ENCODE measurements at regions not wholly inside any gene's neighbourhood (a gene's known extent, or its start where the extent isn't known, plus 50 kb on each side); places are given as distances from the start of the nearest gene placed in this dataset.

- no peak for DNase-seq
Observed at GRCh38 chr10:108454224-108454623, 1289.7 kb upstream of the SORCS1 start.

GRCh38 chr10:108453166-108453565 is 1288.7 kb upstream of the SORCS1 start:
- DNase-seq = no peak

GRCh38 chr10:108452533-108452932 is 1288.0 kb upstream of the SORCS1 start:
- DNase-seq = no peak

GRCh38 chr10:108450280-108450679 is 1285.8 kb upstream of the SORCS1 start:
- DNase-seq = no peak

GRCh38 chr10:108445746-108446145 is 1281.2 kb upstream of the SORCS1 start:
- no peak for DNase-seq

GRCh38 chr10:108443636-108444035 is 1279.1 kb upstream of the SORCS1 start:
- DNase-seq = no peak

- no peak for DNase-seq
Observed at GRCh38 chr10:108439397-108439796, 1274.9 kb upstream of the SORCS1 start.

GRCh38 chr10:108436096-108436495 is 1271.6 kb upstream of the SORCS1 start:
- DNase-seq = no peak

GRCh38 chr10:108434559-108435252 is 1270.2 kb upstream of the SORCS1 start:
- no peak for DNase-seq

GRCh38 chr10:108427146-108427545 is 1262.6 kb upstream of the SORCS1 start:
- DNase-seq = no peak

- no peak for DNase-seq
Observed at GRCh38 chr10:108425283-108425964, 1260.9 kb upstream of the SORCS1 start.

GRCh38 chr10:108424656-108425055 is 1260.2 kb upstream of the SORCS1 start:
- DNase-seq = no peak

GRCh38 chr10:108422286-108422685 is 1257.8 kb upstream of the SORCS1 start:
- DNase-seq = no peak

- no peak for DNase-seq
Observed at GRCh38 chr10:108421266-108421665, 1256.8 kb upstream of the SORCS1 start.

- DNase-seq = no peak
Observed at GRCh38 chr10:108413954-108414353, 1249.4 kb upstream of the SORCS1 start.

GRCh38 chr10:108412323-108412722 is 1247.8 kb upstream of the SORCS1 start:
- no peak for DNase-seq

GRCh38 chr10:108411894-108412293 is 1247.4 kb upstream of the SORCS1 start:
- no peak for DNase-seq

GRCh38 chr10:108411206-108411605 is 1246.7 kb upstream of the SORCS1 start:
- no peak for DNase-seq

GRCh38 chr10:108410236-108410635 is 1245.7 kb upstream of the SORCS1 start:
- no peak for DNase-seq

GRCh38 chr10:108409306-108409705 is 1244.8 kb upstream of the SORCS1 start:
- DNase-seq = no peak

GRCh38 chr10:108404155-108404554 is 1239.6 kb upstream of the SORCS1 start:
- no peak for DNase-seq

- no peak for DNase-seq
Observed at GRCh38 chr10:108399465-108399864, 1235.0 kb upstream of the SORCS1 start.

GRCh38 chr10:108393089-108393488 is 1228.6 kb upstream of the SORCS1 start:
- DNase-seq = no peak

GRCh38 chr10:108392286-108392685 is 1227.8 kb upstream of the SORCS1 start:
- DNase-seq = no peak

- no peak for DNase-seq
Observed at GRCh38 chr10:108388706-108389105, 1224.2 kb upstream of the SORCS1 start.
